ENCODE measurements at regions not wholly inside any gene's neighbourhood (a gene's known extent, or its start where the extent isn't known, plus 50 kb on each side); places are given as distances from the start of the nearest gene placed in this dataset.
A peak's percentile ranks its signal among the peaks of the same experiment; 100 is the strongest.

DNA sequence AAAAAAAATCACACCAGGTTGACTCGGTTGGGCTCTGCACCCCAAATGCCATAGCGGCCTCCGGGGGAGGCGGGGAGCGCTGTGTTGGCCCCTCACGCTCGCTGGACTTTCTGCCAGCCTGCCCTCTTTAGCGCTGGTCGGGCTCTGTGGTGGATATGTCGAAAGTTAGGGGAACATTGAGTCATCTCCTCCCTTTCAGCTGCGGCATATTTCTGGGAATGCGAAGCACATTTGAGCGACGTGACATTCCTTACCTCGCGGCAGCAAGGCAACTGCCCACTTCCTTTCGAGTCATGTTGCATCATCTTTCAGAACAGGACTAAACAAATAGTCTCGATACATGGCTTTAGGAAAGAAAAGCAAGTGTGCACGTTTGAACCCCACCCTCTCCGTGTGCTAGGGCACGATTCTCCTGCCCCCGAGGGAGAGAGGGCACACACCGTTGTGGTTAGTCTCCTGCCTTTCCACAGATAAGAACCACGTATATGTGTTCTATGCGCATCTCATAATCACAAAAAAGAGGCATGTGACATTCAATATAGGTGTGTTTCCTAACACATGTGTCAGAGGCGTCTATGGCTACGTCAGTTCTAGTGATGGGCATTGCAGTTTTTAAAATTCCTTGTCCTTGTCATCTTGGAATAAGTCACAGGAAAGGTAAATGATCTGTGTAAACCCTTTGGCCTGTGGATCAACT is 105.9 kb upstream of the SLC45A1 start (continued):
- TF ChIP-seq, protein P1, sequence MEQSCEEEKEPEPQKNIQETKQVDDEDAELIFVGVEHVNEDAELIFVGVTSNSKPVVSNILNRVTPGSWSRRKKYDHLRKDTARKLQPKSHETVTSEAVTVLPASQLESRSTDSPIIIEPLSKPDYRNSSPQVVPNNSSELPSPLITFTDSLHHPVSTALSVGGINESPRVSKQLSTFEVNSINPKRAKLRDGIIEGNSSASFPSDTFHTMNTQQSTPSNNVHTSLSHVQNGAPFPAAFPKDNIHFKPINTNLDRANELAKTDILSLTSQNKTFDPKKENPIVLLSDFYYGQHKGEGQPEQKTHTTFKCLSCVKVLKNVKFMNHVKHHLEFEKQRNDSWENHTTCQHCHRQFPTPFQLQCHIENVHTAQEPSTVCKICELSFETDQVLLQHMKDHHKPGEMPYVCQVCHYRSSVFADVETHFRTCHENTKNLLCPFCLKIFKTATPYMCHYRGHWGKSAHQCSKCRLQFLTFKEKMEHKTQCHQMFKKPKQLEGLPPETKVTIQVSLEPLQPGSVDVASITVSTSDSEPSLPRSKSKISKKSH (CRISPR knock-in tag; IDR thresholded peaks at IDR 0.05; ENCODE audit: borderline replicate concordance), result no peak
- TF ChIP-seq ZNF33A (CRISPR knock-in tag; IDR thresholded peaks at IDR 0.05; ENCODE audit: borderline replicate concordance), result no peak; the same call in 1 of the 2 replicates
- TF ChIP-seq, protein P2, sequence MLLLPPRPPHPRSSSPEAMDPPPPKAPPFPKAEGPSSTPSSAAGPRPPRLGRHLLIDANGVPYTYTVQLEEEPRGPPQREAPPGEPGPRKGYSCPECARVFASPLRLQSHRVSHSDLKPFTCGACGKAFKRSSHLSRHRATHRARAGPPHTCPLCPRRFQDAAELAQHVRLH (CRISPR knock-in tag; IDR thresholded peaks at IDR 0.05; ENCODE audit: borderline replicate concordance, low read depth), result peak; percentile 90; the same call in 1 of the 2 replicates
- TF ChIP-seq SP4 (CRISPR knock-in tag; IDR thresholded peaks at IDR 0.05), result peak; percentile 83
- no peak for TF ChIP-seq MATR3 (CRISPR knock-in tag; IDR thresholded peaks at IDR 0.05)
- no peak for TF ChIP-seq RELA (CRISPR knock-in tag; IDR thresholded peaks at IDR 0.05)
- TF ChIP-seq NR2C2 (CRISPR knock-in tag; IDR thresholded peaks at IDR 0.05; ENCODE audit: borderline replicate concordance), result peak; percentile 77
- peak; percentile 71; the same call in 1 of the 2 replicates for TF ChIP-seq ZNF292 (CRISPR knock-in tag; IDR thresholded peaks at IDR 0.05; ENCODE audit: borderline replicate concordance, low read depth)
- TF ChIP-seq, protein P3, sequence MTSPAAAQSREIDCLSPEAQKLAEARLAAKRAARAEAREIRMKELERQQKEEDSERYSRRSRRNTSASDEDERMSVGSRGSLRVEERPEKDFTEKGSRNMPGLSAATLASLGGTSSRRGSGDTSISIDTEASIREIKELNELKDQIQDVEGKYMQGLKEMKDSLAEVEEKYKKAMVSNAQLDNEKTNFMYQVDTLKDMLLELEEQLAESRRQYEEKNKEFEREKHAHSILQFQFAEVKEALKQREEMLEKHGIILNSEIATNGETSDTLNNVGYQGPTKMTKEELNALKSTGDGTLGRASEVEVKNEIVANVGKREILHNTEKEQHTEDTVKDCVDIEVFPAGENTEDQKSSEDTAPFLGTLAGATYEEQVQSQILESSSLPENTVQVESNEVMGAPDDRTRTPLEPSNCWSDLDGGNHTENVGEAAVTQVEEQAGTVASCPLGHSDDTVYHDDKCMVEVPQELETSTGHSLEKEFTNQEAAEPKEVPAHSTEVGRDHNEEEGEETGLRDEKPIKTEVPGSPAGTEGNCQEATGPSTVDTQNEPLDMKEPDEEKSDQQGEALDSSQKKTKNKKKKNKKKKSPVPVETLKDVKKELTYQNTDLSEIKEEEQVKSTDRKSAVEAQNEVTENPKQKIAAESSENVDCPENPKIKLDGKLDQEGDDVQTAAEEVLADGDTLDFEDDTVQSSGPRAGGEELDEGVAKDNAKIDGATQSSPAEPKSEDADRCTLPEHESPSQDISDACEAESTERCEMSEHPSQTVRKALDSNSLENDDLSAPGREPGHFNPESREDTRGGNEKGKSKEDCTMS (CRISPR knock-in tag; conservative IDR thresholded peaks at IDR 0.05), result no peak
- no peak for TF ChIP-seq HMGA1 (CRISPR knock-in tag; conservative IDR thresholded peaks at IDR 0.05)
- 0 out of 2 replicates have a peak, but pooled peaks have one; percentile 42 for TF ChIP-seq ZFP82 (CRISPR knock-in tag; IDR thresholded peaks at IDR 0.05; ENCODE audit: borderline replicate concordance)
- TF ChIP-seq TERF1 (CRISPR knock-in tag; IDR thresholded peaks at IDR 0.05), result no peak
- TF ChIP-seq, protein P4, sequence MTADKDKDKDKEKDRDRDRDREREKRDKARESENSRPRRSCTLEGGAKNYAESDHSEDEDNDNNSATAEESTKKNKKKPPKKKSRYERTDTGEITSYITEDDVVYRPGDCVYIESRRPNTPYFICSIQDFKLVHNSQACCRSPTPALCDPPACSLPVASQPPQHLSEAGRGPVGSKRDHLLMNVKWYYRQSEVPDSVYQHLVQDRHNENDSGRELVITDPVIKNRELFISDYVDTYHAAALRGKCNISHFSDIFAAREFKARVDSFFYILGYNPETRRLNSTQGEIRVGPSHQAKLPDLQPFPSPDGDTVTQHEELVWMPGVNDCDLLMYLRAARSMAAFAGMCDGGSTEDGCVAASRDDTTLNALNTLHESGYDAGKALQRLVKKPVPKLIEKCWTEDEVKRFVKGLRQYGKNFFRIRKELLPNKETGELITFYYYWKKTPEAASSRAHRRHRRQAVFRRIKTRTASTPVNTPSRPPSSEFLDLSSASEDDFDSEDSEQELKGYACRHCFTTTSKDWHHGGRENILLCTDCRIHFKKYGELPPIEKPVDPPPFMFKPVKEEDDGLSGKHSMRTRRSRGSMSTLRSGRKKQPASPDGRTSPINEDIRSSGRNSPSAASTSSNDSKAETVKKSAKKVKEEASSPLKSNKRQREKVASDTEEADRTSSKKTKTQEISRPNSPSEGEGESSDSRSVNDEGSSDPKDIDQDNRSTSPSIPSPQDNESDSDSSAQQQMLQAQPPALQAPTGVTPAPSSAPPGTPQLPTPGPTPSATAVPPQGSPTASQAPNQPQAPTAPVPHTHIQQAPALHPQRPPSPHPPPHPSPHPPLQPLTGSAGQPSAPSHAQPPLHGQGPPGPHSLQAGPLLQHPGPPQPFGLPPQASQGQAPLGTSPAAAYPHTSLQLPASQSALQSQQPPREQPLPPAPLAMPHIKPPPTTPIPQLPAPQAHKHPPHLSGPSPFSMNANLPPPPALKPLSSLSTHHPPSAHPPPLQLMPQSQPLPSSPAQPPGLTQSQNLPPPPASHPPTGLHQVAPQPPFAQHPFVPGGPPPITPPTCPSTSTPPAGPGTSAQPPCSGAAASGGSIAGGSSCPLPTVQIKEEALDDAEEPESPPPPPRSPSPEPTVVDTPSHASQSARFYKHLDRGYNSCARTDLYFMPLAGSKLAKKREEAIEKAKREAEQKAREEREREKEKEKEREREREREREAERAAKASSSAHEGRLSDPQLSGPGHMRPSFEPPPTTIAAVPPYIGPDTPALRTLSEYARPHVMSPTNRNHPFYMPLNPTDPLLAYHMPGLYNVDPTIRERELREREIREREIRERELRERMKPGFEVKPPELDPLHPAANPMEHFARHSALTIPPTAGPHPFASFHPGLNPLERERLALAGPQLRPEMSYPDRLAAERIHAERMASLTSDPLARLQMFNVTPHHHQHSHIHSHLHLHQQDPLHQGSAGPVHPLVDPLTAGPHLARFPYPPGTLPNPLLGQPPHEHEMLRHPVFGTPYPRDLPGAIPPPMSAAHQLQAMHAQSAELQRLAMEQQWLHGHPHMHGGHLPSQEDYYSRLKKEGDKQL (CRISPR knock-in tag; IDR thresholded peaks at IDR 0.05; ENCODE audit: low read depth), result peak; percentile 93
- no peak for TF ChIP-seq PAWR (CRISPR knock-in tag; IDR thresholded peaks at IDR 0.05; ENCODE audit: borderline replicate concordance)
- no peak for TF ChIP-seq ZNF432 (CRISPR knock-in tag; IDR thresholded peaks at IDR 0.05; ENCODE audit: borderline replicate concordance)
- peak; percentile 24; the same call in 1 of the 2 replicates for TF ChIP-seq ZNF652 (CRISPR knock-in tag; IDR thresholded peaks at IDR 0.05; ENCODE audit: borderline replicate concordance, low read depth)
- TF ChIP-seq SMAD3 (CRISPR knock-in tag; IDR thresholded peaks at IDR 0.05), result peak; percentile 97
- peak; percentile 93 for TF ChIP-seq PRMT3 (CRISPR knock-in tag; IDR thresholded peaks at IDR 0.05; ENCODE audit: borderline replicate concordance, low read depth)
